ENCODE measurements at regions not wholly inside any gene's neighbourhood (a gene's known extent, or its start where the extent isn't known, plus 50 kb on each side); places are given as distances from the start of the nearest gene placed in this dataset.

- Histone ChIP-seq H3K79me1 (replicated peaks; ENCODE audit: low read length, poor library complexity, severe bottlenecking) (no peaks in the 10 kb centered on the region), H3K4me1 (ENCODE audit: control insufficient read depth, insufficient read depth, low read depth, low read length) (no peaks in the 10 kb centered on the region), H3K4me3 (ENCODE audit: insufficient read depth in 1 of 2, low read depth in 1 of 2, low read length in 2 of 2) (no peak overlapping the region), H2AFZ (ENCODE audit: low read depth, low read length) (no peak overlapping the region), H3K23ac (ENCODE audit: low read length in 2 of 2) (no peak overlapping the region), H2BK12ac (ENCODE audit: low read length in 2 of 2) (no peak overlapping the region), H3K9me3 (ENCODE audit: control insufficient read depth, low read length) (no peaks in the 10 kb centered on the region), H3K18ac (ENCODE audit: low read depth in 1 of 2, low read length in 2 of 2) (no peak overlapping the region), H3K4ac (ENCODE audit: low read depth in 1 of 2, low read length in 2 of 2) (no peak overlapping the region), H3K14ac (ENCODE audit: low read length in 2 of 2) (no peak overlapping the region), H3K36me3 (ENCODE audit: control insufficient read depth in 1 of 2, insufficient read depth in 2 of 2, low read depth in 1 of 2, low read length in 2 of 2) (no peaks in the 10 kb centered on the region), H3K4me2 (ENCODE audit: low read length, poor library complexity, severe bottlenecking) (no peak overlapping the region), H4K91ac (ENCODE audit: low read length) (no peak overlapping the region), H3K9ac (ENCODE audit: low read length) (no peak overlapping the region), H3K27me3 (ENCODE audit: control insufficient read depth in 1 of 2, insufficient read depth in 1 of 2, low read length in 2 of 2) (no peaks in the 10 kb centered on the region), H2AK5ac (ENCODE audit: low read length, severe bottlenecking) (no peak overlapping the region), H2BK120ac (ENCODE audit: low read depth, low read length) (no peak overlapping the region), H3K27ac (ENCODE audit: low read length, poor library complexity, severe bottlenecking) (no peak overlapping the region), H4K8ac (ENCODE audit: low read length) (no peak overlapping the region), H2BK5ac (ENCODE audit: low read depth, low read length, poor library complexity, severe bottlenecking) (no peak overlapping the region), H2BK15ac (ENCODE audit: low read depth, poor library complexity, severe bottlenecking) (no peak overlapping the region)
- no CpG with 5 or more reads among the region's 3 CpGs for WGBS
- DNase-seq = no peak
Observed at GRCh38 chr10:64601298-64601697, 1080.1 kb downstream of the REEP3 start.

GRCh38 chr10:64617085-64617484, 1095.9 kb downstream of the REEP3 start:
- Histone ChIP-seq H3K36me3 (ENCODE audit: control insufficient read depth in 1 of 2, insufficient read depth in 2 of 2, low read depth in 1 of 2, low read length in 2 of 2) (no peaks in the 10 kb centered on the region), H3K4me3 (ENCODE audit: insufficient read depth in 1 of 2, low read depth in 1 of 2, low read length in 2 of 2) (no peak overlapping the region), H4K91ac (ENCODE audit: low read length) (no peak overlapping the region), H3K4me1 (ENCODE audit: control insufficient read depth, insufficient read depth, low read depth, low read length) (no peaks in the 10 kb centered on the region), H3K4me2 (ENCODE audit: low read length, poor library complexity, severe bottlenecking) (no peak overlapping the region), H3K14ac (ENCODE audit: low read length in 2 of 2) (no peak overlapping the region), H3K27ac (ENCODE audit: low read length, poor library complexity, severe bottlenecking) (no peak overlapping the region), H2AFZ (ENCODE audit: low read depth, low read length) (no peak overlapping the region), H2BK120ac (ENCODE audit: low read depth, low read length) (no peak overlapping the region), H3K9me3 (ENCODE audit: control insufficient read depth, low read length) (no peaks in the 10 kb centered on the region), H3K18ac (ENCODE audit: low read depth in 1 of 2, low read length in 2 of 2) (no peak overlapping the region), H2BK5ac (ENCODE audit: low read depth, low read length, poor library complexity, severe bottlenecking) (no peak overlapping the region), H2BK15ac (ENCODE audit: low read depth, poor library complexity, severe bottlenecking) (no peak overlapping the region), H2AK5ac (ENCODE audit: low read length, severe bottlenecking) (no peak overlapping the region), H3K23ac (ENCODE audit: low read length in 2 of 2) (no peak overlapping the region), H3K27me3 (ENCODE audit: control insufficient read depth in 1 of 2, insufficient read depth in 1 of 2, low read length in 2 of 2) (no peaks in the 10 kb centered on the region), H4K8ac (ENCODE audit: low read length) (no peak overlapping the region), H3K4ac (ENCODE audit: low read depth in 1 of 2, low read length in 2 of 2) (no peak overlapping the region), H3K79me1 (replicated peaks; ENCODE audit: low read length, poor library complexity, severe bottlenecking) (no peaks in the 10 kb centered on the region), H2BK12ac (ENCODE audit: low read length in 2 of 2) (no peak overlapping the region), H3K9ac (ENCODE audit: low read length) (no peak overlapping the region)
- no peak for DNase-seq
- 80% methylated on average over 1 of the region's 3 CpGs for WGBS

DNA sequence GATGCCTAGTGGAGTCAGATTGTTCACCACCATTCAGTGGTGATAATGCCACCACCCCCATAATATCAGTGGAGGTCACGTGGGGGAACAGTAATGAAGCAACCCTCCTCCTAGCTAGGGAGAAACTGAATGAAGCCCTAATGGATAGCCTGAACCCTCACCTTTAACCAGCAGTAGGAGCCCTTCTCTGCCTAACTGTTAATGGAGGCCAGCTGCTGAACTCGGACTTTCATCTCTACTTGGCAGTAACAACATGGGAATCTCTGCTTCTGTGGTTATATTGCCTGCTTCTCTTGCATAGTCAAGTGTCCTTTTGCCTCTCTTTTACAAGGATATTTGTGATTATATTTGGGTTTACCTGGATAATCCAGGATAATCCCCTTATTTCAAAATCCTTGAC, 1097.9 kb downstream of the REEP3 start:
- no peak overlapping the region for H2BK15ac ChIP-seq (ENCODE audit: low read depth, poor library complexity, severe bottlenecking)
- no peaks in the 10 kb centered on the region for H3K4me1 ChIP-seq (ENCODE audit: control insufficient read depth, insufficient read depth, low read depth, low read length)
- H3K4ac ChIP-seq (ENCODE audit: low read depth in 1 of 2, low read length in 2 of 2) = no peak overlapping the region
- no peak overlapping the region for H3K18ac ChIP-seq (ENCODE audit: low read depth in 1 of 2, low read length in 2 of 2)
- 74% methylated on average over 2 of the region's 2 CpGs for WGBS
- H3K4me2 ChIP-seq (ENCODE audit: low read length, poor library complexity, severe bottlenecking) = no peak overlapping the region
- no peak overlapping the region for H3K9ac ChIP-seq (ENCODE audit: low read length)
- H2BK12ac ChIP-seq (ENCODE audit: low read length in 2 of 2) = no peak overlapping the region
- H3K36me3 ChIP-seq (ENCODE audit: control insufficient read depth in 1 of 2, insufficient read depth in 2 of 2, low read depth in 1 of 2, low read length in 2 of 2) = no peaks in the 10 kb centered on the region
- no peak overlapping the region for H3K4me3 ChIP-seq (ENCODE audit: insufficient read depth in 1 of 2, low read depth in 1 of 2, low read length in 2 of 2)
- no peak overlapping the region for H2BK5ac ChIP-seq (ENCODE audit: low read depth, low read length, poor library complexity, severe bottlenecking)
- no peak overlapping the region for H2AFZ ChIP-seq (ENCODE audit: low read depth, low read length)
- H3K14ac ChIP-seq (ENCODE audit: low read length in 2 of 2) = no peak overlapping the region
- H3K27me3 ChIP-seq (ENCODE audit: control insufficient read depth in 1 of 2, insufficient read depth in 1 of 2, low read length in 2 of 2) = no peaks in the 10 kb centered on the region
- no peak overlapping the region for H2AK5ac ChIP-seq (ENCODE audit: low read length, severe bottlenecking)
- DNase-seq = no peak
- H3K27ac ChIP-seq (ENCODE audit: low read length, poor library complexity, severe bottlenecking) = no peak overlapping the region
- no peak overlapping the region for H4K91ac ChIP-seq (ENCODE audit: low read length)
- no peak overlapping the region for H4K8ac ChIP-seq (ENCODE audit: low read length)
- no peak overlapping the region for H3K23ac ChIP-seq (ENCODE audit: low read length in 2 of 2)
- no peaks in the 10 kb centered on the region for H3K79me1 ChIP-seq (replicated peaks; ENCODE audit: low read length, poor library complexity, severe bottlenecking)
- H3K9me3 ChIP-seq (ENCODE audit: control insufficient read depth, low read length) = no peaks in the 10 kb centered on the region
- no peak overlapping the region for H2BK120ac ChIP-seq (ENCODE audit: low read depth, low read length)

GRCh38 chr10:64626924-64627323, 1105.7 kb downstream of the REEP3 start:
- no peak overlapping the region for H3K14ac ChIP-seq (ENCODE audit: low read length in 2 of 2)
- no peak overlapping the region for H2AK5ac ChIP-seq (ENCODE audit: low read length, severe bottlenecking)
- H3K4ac ChIP-seq (ENCODE audit: low read depth in 1 of 2, low read length in 2 of 2) = no peak overlapping the region

More at GRCh38 chr10:64626924-64627323, 1105.7 kb downstream of the REEP3 start:
- no peak for DNase-seq
- Histone ChIP-seq H3K4me1 (ENCODE audit: control insufficient read depth, insufficient read depth, low read depth, low read length) (no peaks in the 10 kb centered on the region), H4K8ac (ENCODE audit: low read length) (no peak overlapping the region), H2BK5ac (ENCODE audit: low read depth, low read length, poor library complexity, severe bottlenecking) (no peak overlapping the region), H3K9me3 (ENCODE audit: control insufficient read depth, low read length) (peaks cover 6% of the 10 kb centered on the region), H3K18ac (ENCODE audit: low read depth in 1 of 2, low read length in 2 of 2) (no peak overlapping the region), H3K4me2 (ENCODE audit: low read length, poor library complexity, severe bottlenecking) (no peak overlapping the region), H3K27ac (ENCODE audit: low read length, poor library complexity, severe bottlenecking) (no peak overlapping the region), H4K91ac (ENCODE audit: low read length) (no peak overlapping the region), H2AFZ (ENCODE audit: low read depth, low read length) (no peak overlapping the region), H3K9ac (ENCODE audit: low read length) (no peak overlapping the region), H3K27me3 (ENCODE audit: control insufficient read depth in 1 of 2, insufficient read depth in 1 of 2, low read length in 2 of 2) (no peaks in the 10 kb centered on the region), H2BK15ac (ENCODE audit: low read depth, poor library complexity, severe bottlenecking) (no peak overlapping the region), H2BK120ac (ENCODE audit: low read depth, low read length) (no peak overlapping the region), H3K36me3 (ENCODE audit: control insufficient read depth in 1 of 2, insufficient read depth in 2 of 2, low read depth in 1 of 2, low read length in 2 of 2) (no peaks in the 10 kb centered on the region), H3K23ac (ENCODE audit: low read length in 2 of 2) (no peak overlapping the region), H3K4me3 (ENCODE audit: insufficient read depth in 1 of 2, low read depth in 1 of 2, low read length in 2 of 2) (no peak overlapping the region), H3K79me1 (replicated peaks; ENCODE audit: low read length, poor library complexity, severe bottlenecking) (no peaks in the 10 kb centered on the region), H2BK12ac (ENCODE audit: low read length in 2 of 2) (no peak overlapping the region)
- no CpG with 5 or more reads among the region's 1 CpG for WGBS

Data from mesenchymal stem cell (in vitro differentiated cells and primary cell).